HepG2 (cell line): ENCODE measurements at regions not wholly inside any gene's neighbourhood (a gene's known extent, or its start where the extent isn't known, plus 50 kb on each side); places are given as distances from the start of the nearest gene placed in this dataset.

ENCODE experiments used
- ATAC-seq: fragments of 200-7000 bp; cut with Tn5 transposase; 3 replicates; pipeline ENCODE4 v1.9.1; 2020; ENCODE audit warnings: mild to moderate bottlenecking, moderate library complexity
- BruUV-seq: library from RNA; stranded (reverse); fragments of 400-500 nt; replicated peaks from 2 replicates; lab custom pipeline; 2021; lab: Mats Ljungman, UMichigan
- CTCF ChIA-PET: fragments of 300-600 bp; formaldehyde crosslinking; extraction: SDS; loops from one replicate; lab custom pipeline; 2021; ENCODE audit warnings: low total read pairs, inconsistent platforms, low intra/inter-chr PET ratio; lab: Yijun Ruan, JAX
- POLR2A ChIA-PET: fragments of 350-600 bp; sonication (Branson Sonifier 250); formaldehyde crosslinking; loops from one replicate; lab custom pipeline; 2020; ENCODE audit warnings: antibody characterized with exemption, inconsistent platforms; lab: Yijun Ruan, JAX
- DNase-seq: peaks from one replicate; pipeline ENCODE4 v3.0.0-alpha.2; 2015; ENCODE audit warnings: low spot score
- FAIRE-seq: peaks from 3 replicates; lab custom pipeline; 2011; peaks lifted over from hg19 to GRCh38; lab: Jason Lieb, UNC
- H2AFZ ChIP-seq: one replicate; pipeline ENCODE4 v1.6.1; 2011; ENCODE audit warnings: low read length, inconsistent platforms
- H3K27ac ChIP-seq: fragments of 300-600 bp; 3 replicates; pipeline ENCODE4 v1.8.0; 2011; ENCODE audit warnings: mixed run types, mild to moderate bottlenecking, mixed read lengths, low read length, inconsistent platforms; ENCODE audit not compliant: insufficient read depth; ENCODE audit errors: extremely low read length
- H3K27me3 ChIP-seq, 2 experiments: fragments of 200-600 bp in 1 of 2; 2 replicates in 1 of 2; 3 replicates in 1 of 2; pipeline versions ENCODE4 v1.6.0 to v1.8.0; 2011; ENCODE audit warnings: low read length in 2 of 2, mild to moderate bottlenecking in 2 of 2, moderate library complexity in 2 of 2, inconsistent platforms in 1 of 2; ENCODE audit not compliant: insufficient read depth in 2 of 2, control insufficient read depth in 1 of 2
- H3K36me3 ChIP-seq, 2 experiments: fragments of 200-600 bp in 1 of 2; replicated peaks in 1 of 2; 2 replicates in 1 of 2; 3 replicates in 1 of 2; pipeline versions ENCODE4 v1.5.1 to v1.8.0; 2011; ENCODE audit warnings: low read length in 2 of 2, inconsistent platforms in 1 of 2; ENCODE audit not compliant: insufficient read depth in 2 of 2, control insufficient read depth in 1 of 2
- H3K4me1 ChIP-seq: 2 replicates; pipeline ENCODE4 v1.5.1; 2012; ENCODE audit warnings: low read length, inconsistent platforms; ENCODE audit not compliant: insufficient read depth
- H3K4me2 ChIP-seq: 2 replicates; pipeline ENCODE4 v1.6.0; 2011; ENCODE audit warnings: low read depth, low read length, inconsistent platforms
- H3K4me3 ChIP-seq, 3 experiments: fragments of 200-600 bp in 1 of 3; sonication (generic), shearing (Covaris generic) in 1 of 3; replicated peaks in 1 of 3; 2 replicates each; pipeline ENCODE4 v1.5.1; 2011 to 2016; ENCODE audit warnings: low read length in 3 of 3, inconsistent platforms in 2 of 3, low read depth in 2 of 3, mild to moderate bottlenecking in 2 of 3, control low read depth in 1 of 3, mixed read lengths in 1 of 3; ENCODE audit not compliant: insufficient read depth in 1 of 3
- H3K79me2 ChIP-seq: one replicate; pipeline ENCODE4 v1.6.1; 2011; ENCODE audit warnings: low read length, inconsistent platforms; ENCODE audit not compliant: insufficient read depth
- H3K9ac ChIP-seq: 2 replicates; pipeline ENCODE4 v1.6.0; 2011; ENCODE audit warnings: mild to moderate bottlenecking, low read depth, low read length, inconsistent platforms; ENCODE audit not compliant: insufficient read depth
- H3K9me3 ChIP-seq: 2 replicates; pipeline ENCODE4 v1.5.1; 2012; ENCODE audit warnings: mild to moderate bottlenecking, low read length
- H4K20me1 ChIP-seq: 2 replicates; pipeline ENCODE4 v1.6.0; 2011; ENCODE audit warnings: inconsistent platforms, mild to moderate bottlenecking, low read length, moderate library complexity; ENCODE audit not compliant: insufficient read depth
- ELF1 ChIP-seq: sonication (generic); formaldehyde crosslinking; IDR thresholded peaks from 2 replicates; pipeline ENCODE4 v1.4.0; 2020; ENCODE audit warnings: missing genetic modification reagents
- KAT2B ChIP-seq: fragments of 150-350 bp; IDR thresholded peaks from 2 replicates; pipeline ENCODE4 v1.6.1; 2014; ENCODE audit warnings: low read depth, low read length, borderline replicate concordance
- MAF1 ChIP-seq: sonication (generic); formaldehyde crosslinking; IDR thresholded peaks from 2 replicates; pipeline ENCODE4 v1.5.0; 2020; ENCODE audit warnings: missing genetic modification reagents, borderline replicate concordance
- PRDM15 ChIP-seq: sonication (generic); formaldehyde crosslinking; IDR thresholded peaks from 2 replicates; pipeline ENCODE4 v1.4.0; 2020; ENCODE audit warnings: missing genetic modification reagents
- SAP130 ChIP-seq: IDR thresholded peaks from 2 replicates; pipeline ENCODE4 v1.6.1; 2016; ENCODE audit warnings: low read depth
- ZBTB42 ChIP-seq: sonication (generic); formaldehyde crosslinking; IDR thresholded peaks from 2 replicates; pipeline ENCODE4 v1.5.0; 2020; ENCODE audit warnings: mild to moderate bottlenecking, missing genetic modification reagents
- ZNF678 ChIP-seq: sonication (generic); formaldehyde crosslinking; IDR thresholded peaks from 2 replicates; pipeline ENCODE4 v1.4.0; 2020; ENCODE audit warnings: mild to moderate bottlenecking, missing genetic modification reagents
- ZNF784 ChIP-seq: sonication (generic); formaldehyde crosslinking; IDR thresholded peaks from 2 replicates; pipeline ENCODE4 v1.5.1; 2020; ENCODE audit warnings: missing genetic modification reagents, mild to moderate bottlenecking, borderline replicate concordance
- WGBS: methylation state at CpG from one replicate; pipeline ENCODE4 v1.1.6; 2017; ENCODE audit warnings: low lambda C conversion rate; 5-methylcytosine and 5-hydroxymethylcytosine counted together
- in situ Hi-C: cut with HindIII; loops from 2 replicates; pipeline ENCODE4 v1.10.0; 2017; ENCODE audit warnings: low pct_unique_long_range_greater_than_20kb; ENCODE audit not compliant: extremely low pct_ligation_motif_present
- intact Hi-C: fragments of 100-400 bp; cut with micrococcal nuclease; formaldehyde crosslinking; loops from one replicate; pipeline ENCODE4 v1.10.0; 2022; ENCODE audit not compliant: unreplicated experiment

- H3K79me2 ChIP-seq: no peaks in the 10 kb centered on the region
- ATAC-seq: no peak
- no peak overlapping the region for H3K9ac ChIP-seq
- 58% methylated on average over 2 of the region's 2 CpGs for WGBS
- H3K4me3 ChIP-seq: no peak overlapping the region
- no peaks in the 10 kb centered on the region for H4K20me1 ChIP-seq
- H3K4me1 ChIP-seq: no peaks in the 10 kb centered on the region
- H3K27me3 ChIP-seq: no peaks in the 10 kb centered on the region; a peak in 1 of 5 replicates
- TF ChIP-seq ZNF784 (CRISPR knock-in tag) (no peak), KAT2B (no peak), ZBTB42 (CRISPR knock-in tag) (no peak), ELF1 (no peak), SAP130 (CRISPR knock-in tag) (no peak), MAF1 (CRISPR knock-in tag) (no peak), ZNF678 (CRISPR knock-in tag) (no peak), PRDM15 (CRISPR knock-in tag) (no peak)
- no peak overlapping the region for H2AFZ ChIP-seq
- H3K36me3 ChIP-seq: no peaks in the 10 kb centered on the region
- DNase-seq: no peak
- intact Hi-C loops (no loop called here), in situ Hi-C loops (no loop called here)
- H3K4me2 ChIP-seq: no peak overlapping the region
- POLR2A ChIA-PET: no interaction called here
- H3K9me3 ChIP-seq: peaks cover 14% of the 10 kb centered on the region
- CTCF ChIA-PET: no interaction called here
- no peak overlapping the region for H3K27ac ChIP-seq
- no peak for FAIRE-seq
- BruUV-seq: no TSS peak
Measured at GRCh38 chr2:83191316-83191715, 1267.8 kb downstream of the SUCLG1 start.
